ENCODE measurements at regions not wholly inside any gene's neighbourhood (a gene's known extent, or its start where the extent isn't known, plus 50 kb on each side); places are given as distances from the start of the nearest gene placed in this dataset.
"Not testable (repeated sequence)": the region's sequence is repeated elsewhere in the genome, so short reads cannot be mapped to it uniquely, and the experiment has no call there.

DNA sequence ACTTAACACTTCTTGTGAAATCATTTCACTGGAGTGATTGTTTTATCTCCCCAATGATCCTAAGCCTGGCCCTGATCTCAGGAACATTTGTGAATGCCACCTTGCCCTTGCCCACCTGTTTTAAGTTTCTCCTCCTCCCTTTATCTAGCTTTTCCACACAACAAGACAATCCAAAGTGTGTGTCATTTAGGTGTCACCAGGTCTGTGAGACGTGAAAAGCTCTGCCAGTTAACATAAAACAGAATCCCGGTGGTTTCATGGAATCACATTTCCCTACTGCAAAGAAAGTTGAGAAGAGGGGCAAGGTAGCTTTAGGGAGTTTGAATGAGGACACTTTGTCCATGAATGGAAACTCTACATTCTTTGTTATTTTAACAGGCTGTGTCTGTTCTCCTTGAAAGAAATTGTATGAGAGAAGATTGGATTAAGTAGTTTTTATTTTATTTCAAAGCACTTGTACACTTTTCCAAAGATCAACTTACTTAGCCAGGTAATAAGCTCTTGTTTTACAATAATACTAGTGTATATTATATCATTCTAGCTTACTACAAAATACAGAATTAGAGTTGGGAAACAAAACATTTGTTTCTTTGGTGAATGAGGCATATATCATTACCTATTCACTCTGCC, 239.0 kb downstream of the ISL1 start:
- Histone ChIP-seq H3K27ac (ENCODE audit: low read length) (no peak overlapping the region), H3K4me3 (ENCODE audit: low read length) (no peak overlapping the region), H3K4me1 (ENCODE audit: control insufficient read depth, insufficient read depth, low read length) (no peaks in the 10 kb centered on the region), H3K27me3 (ENCODE audit: control insufficient read depth, insufficient read depth) (no peaks in the 10 kb centered on the region), H3K9me3 (ENCODE audit: control insufficient read depth, low read length) (no peaks in the 10 kb centered on the region)
- DNase-seq (no peak), ATAC-seq (no peak)
- intact Hi-C loops (cut with DNase I) = no loop called here
- 36% methylated on average over 2 of the region's 2 CpGs for whole genome bisulfite sequencing

DNA sequence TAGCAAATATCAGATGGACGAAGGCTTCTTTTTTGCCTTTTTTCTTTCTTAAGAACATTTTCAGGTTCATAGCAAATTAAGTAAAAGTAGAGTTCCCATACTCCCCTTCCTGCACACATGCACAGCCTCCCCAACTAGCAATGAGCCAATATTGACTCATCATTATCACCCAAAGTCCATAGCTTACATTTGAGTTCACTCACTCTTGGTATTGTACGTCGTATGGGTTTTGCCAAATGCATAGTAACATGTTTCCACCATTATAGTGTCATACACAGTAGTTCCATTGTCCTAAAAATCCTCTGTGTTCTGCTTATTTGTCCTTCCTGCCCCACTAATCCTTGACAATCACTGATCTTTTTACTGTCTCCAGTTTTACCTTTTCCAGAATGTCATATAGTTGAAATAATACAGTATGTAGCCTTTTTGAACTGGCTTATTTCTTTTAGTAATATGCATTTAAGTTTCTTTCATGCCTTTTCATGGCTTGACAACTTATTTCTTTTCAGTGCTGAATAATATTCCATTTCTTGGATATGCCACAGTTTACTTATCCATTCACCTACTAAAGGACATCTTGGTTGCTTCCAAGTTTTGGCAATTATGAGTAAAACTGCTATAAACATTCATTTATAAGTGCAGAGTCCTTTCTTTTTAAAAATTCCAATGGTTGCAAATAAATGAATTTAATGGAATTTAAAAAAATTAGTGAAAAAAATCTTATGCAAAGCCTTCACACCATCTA, 242.1 kb downstream of the ISL1 start:
- Histone ChIP-seq H3K4me3 (ENCODE audit: low read length) (no peak overlapping the region), H3K4me1 (ENCODE audit: control insufficient read depth, insufficient read depth, low read length) (no peaks in the 10 kb centered on the region), H3K27ac (ENCODE audit: low read length) (no peak overlapping the region), H3K27me3 (ENCODE audit: control insufficient read depth, insufficient read depth) (no peaks in the 10 kb centered on the region), H3K9me3 (ENCODE audit: control insufficient read depth, low read length) (no peaks in the 10 kb centered on the region)
- intact Hi-C loops (cut with DNase I) = no loop called here
- ATAC-seq (no peak), DNase-seq (no peak)
- 86% methylated on average over 3 of the region's 3 CpGs for WGBS

DNA sequence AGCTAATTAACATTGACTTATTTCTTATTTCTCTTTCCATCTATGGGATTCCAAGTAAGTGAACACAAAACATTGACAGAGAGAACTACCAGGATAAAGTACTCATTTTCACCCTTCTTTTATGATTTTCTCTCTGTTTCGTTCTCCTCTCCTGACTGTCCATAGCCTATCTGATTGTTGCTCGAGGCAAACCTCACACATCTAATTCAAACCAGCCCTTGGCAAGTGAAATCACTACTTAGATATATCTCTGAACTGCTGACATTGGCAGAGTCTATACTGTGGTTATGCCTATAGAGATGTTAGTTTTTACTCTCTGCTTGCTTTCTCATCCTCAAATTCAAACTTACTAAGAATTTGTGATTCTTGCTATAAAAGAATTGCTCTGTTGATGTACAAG, 248.8 kb downstream of the ISL1 start:
- intact Hi-C loops (cut with DNase I) = no loop called here
- no peaks in the 10 kb centered on the region for H3K9me3 ChIP-seq (ENCODE audit: control insufficient read depth, low read length)
- ATAC-seq (no peak), DNase-seq (no peak)
- no peak overlapping the region for H3K4me3 ChIP-seq (ENCODE audit: low read length)
- H3K4me1 ChIP-seq (ENCODE audit: control insufficient read depth, insufficient read depth, low read length) = no peaks in the 10 kb centered on the region
- no peak overlapping the region for H3K27ac ChIP-seq (ENCODE audit: low read length)
- no peaks in the 10 kb centered on the region for H3K27me3 ChIP-seq (ENCODE audit: control insufficient read depth, insufficient read depth)
- 45% methylated on average over 2 of the region's 2 CpGs for WGBS

DNA sequence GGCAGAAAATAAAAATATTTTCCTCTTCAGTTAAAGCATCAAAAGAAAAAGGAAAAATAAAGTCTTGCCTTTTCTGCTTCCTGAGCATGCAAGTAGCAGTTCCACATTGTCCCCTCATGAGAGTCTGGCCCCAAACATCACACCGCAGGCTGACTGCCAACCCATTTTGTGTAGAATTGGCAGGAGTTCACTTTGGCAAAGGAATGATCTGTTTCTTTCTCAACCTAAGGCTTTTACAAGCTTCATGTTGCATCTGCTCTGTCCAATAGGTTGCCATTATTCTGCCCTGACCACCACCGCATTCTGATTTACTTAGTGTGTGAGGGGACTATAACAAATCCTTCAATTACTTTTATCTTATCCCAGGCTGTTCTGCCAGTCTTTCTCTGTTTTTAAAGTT, 249.5 kb downstream of the ISL1 start:
- intact Hi-C loops (cut with DNase I) = no loop called here
- WGBS = 49% methylated on average over 2 of the region's 2 CpGs
- no peaks in the 10 kb centered on the region for H3K27me3 ChIP-seq (ENCODE audit: control insufficient read depth, insufficient read depth)
- DNase-seq (peak in 2 of 3 donors; percentile 16 to 24), ATAC-seq (no peak)
- H3K4me3 ChIP-seq (ENCODE audit: low read length) = no peak overlapping the region
- no peak overlapping the region for H3K27ac ChIP-seq (ENCODE audit: low read length)
- no peaks in the 10 kb centered on the region for H3K4me1 ChIP-seq (ENCODE audit: control insufficient read depth, insufficient read depth, low read length)
- H3K9me3 ChIP-seq (ENCODE audit: control insufficient read depth, low read length) = no peaks in the 10 kb centered on the region

DNA sequence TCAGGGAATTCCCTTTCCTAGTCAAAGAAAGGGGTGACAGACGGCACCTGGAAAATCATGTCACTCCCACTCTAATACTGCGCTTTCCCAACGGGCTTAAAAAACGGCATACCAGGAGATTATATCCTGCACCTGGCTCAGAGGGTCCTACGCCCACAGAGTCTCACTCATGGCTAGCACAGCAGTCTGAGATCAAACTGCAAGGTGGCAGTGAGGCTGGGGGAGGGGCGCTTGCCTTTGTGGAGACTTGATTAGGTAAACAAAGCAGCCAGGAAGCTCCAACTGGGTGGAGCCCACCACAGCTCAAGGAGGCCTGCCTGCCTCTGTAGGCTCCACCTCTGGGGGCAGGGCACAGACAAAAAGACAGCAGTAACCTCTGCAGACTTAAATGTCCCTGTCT, 253.7 kb downstream of the ISL1 start:
- H3K27me3 ChIP-seq (ENCODE audit: control insufficient read depth, insufficient read depth); H3K9me3 ChIP-seq (ENCODE audit: control insufficient read depth, low read length); H3K27ac ChIP-seq (ENCODE audit: low read length); H3K4me3 ChIP-seq (ENCODE audit: low read length); ATAC-seq; H3K4me1 ChIP-seq (ENCODE audit: control insufficient read depth, insufficient read depth, low read length); intact Hi-C loops (cut with DNase I): not testable (repeated sequence)
- peak in 1 of 3 donors; percentile 20 for DNase-seq
- 87% methylated on average over 6 of the region's 6 CpGs for WGBS

DNA sequence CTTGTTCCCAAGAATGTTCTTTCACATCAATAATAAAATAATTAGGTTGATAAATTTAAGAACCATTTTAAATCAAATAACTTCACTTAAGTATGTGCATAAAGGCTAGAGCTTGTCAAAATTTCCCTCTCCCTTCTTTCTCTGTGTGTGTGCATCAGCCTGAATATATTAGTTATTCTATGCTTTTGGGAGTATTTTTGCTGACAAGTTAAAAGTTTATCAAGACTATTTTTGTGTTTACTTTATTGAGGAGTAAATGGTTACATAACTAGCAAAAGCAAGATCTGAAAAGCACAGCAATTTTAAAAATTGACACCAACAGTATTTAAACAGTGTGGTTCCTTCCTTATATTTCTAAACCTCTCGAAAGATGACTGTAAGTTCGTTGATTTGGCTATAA, 261.7 kb downstream of the ISL1 start:
- intact Hi-C loops (cut with DNase I) = no loop called here
- no peak for ATAC-seq
- Histone ChIP-seq H3K4me1 (ENCODE audit: control insufficient read depth, insufficient read depth, low read length) (no peaks in the 10 kb centered on the region), H3K4me3 (ENCODE audit: low read length) (no peak overlapping the region), H3K27ac (ENCODE audit: low read length) (no peak overlapping the region), H3K27me3 (ENCODE audit: control insufficient read depth, insufficient read depth) (no peaks in the 10 kb centered on the region), H3K9me3 (ENCODE audit: control insufficient read depth, low read length) (no peaks in the 10 kb centered on the region)
- no peak for DNase-seq
- 39% methylated on average over 2 of the region's 2 CpGs for WGBS

DNA sequence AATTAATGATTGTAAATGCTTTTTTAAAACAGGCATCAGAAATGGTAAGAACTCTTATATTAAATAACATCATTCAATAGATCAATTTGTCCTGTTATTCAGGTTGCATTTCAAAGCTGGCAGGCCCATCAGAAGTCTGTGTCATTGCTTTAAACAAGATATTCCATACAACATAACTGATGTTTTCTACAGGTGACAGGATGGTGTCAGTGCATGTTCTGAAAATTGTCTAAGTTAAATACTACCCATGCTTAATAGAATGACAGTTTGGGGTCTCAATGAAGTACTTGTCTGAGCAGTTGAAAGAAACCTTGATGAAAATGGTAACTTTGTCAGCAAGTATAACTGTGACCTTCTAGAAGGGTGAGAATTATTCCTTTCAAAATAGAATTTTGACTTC, 263.2 kb downstream of the ISL1 start:
- H3K27me3 ChIP-seq (ENCODE audit: control insufficient read depth, insufficient read depth) = no peaks in the 10 kb centered on the region
- no peak for DNase-seq
- H3K9me3 ChIP-seq (ENCODE audit: control insufficient read depth, low read length) = no peaks in the 10 kb centered on the region
- H3K4me3 ChIP-seq (ENCODE audit: low read length) = no peak overlapping the region
- H3K4me1 ChIP-seq (ENCODE audit: control insufficient read depth, insufficient read depth, low read length) = no peaks in the 10 kb centered on the region
- intact Hi-C loops (cut with DNase I) = no loop called here
- H3K27ac ChIP-seq (ENCODE audit: low read length) = no peak overlapping the region
- no peak for ATAC-seq

DNA sequence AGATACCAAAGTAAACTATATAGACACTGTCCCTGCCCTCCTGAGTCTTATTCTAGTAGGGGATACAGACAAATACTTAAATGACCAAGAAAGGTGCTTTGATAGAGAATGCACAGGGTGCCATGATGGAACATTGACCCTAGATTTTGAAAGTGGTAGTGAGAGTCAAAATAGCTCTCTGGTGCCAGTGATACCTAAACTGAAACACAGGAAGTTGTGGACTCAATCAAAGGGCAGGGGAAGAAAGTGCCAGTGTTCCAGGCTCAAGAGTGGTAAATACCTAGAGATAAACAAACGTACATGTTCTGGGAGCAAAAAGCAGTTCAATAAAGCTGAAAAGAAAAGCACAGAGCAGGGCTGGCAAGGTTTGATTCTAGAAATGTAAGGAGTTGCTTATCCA, 267.6 kb downstream of the ISL1 start:
- H3K27ac ChIP-seq (ENCODE audit: low read length) = no peak overlapping the region
- 31% methylated on average over 1 of the region's 1 CpG for WGBS
- DNase-seq (no peak), ATAC-seq (no peak)
- intact Hi-C loops (cut with DNase I) = no loop called here
- no peaks in the 10 kb centered on the region for H3K9me3 ChIP-seq (ENCODE audit: control insufficient read depth, low read length)
- H3K27me3 ChIP-seq (ENCODE audit: control insufficient read depth, insufficient read depth) = no peaks in the 10 kb centered on the region
- H3K4me3 ChIP-seq (ENCODE audit: low read length) = no peak overlapping the region
- H3K4me1 ChIP-seq (ENCODE audit: control insufficient read depth, insufficient read depth, low read length) = no peaks in the 10 kb centered on the region

DNA sequence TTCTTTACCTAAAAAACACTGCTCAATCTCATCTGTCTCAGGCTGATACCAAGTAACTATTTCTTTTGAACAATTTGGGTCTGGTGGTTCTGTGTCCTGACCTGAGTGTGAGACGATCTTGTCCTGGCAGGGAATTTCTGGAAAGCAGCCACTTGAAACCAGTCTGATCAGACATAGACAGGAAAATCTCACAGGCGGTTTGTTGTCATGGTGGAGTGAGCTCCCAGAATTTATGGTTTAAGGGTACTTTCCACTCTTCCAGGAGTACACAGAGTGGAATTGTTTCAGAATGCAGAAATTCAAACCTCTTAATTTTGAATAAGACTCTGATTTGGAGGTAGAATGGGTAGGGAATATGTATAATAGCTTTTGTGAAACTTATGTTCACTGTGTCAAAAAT, 268.2 kb downstream of the ISL1 start:
- intact Hi-C loops (cut with DNase I) = no loop called here
- ATAC-seq (no peak), DNase-seq (no peak)
- Histone ChIP-seq H3K27me3 (ENCODE audit: control insufficient read depth, insufficient read depth) (no peaks in the 10 kb centered on the region), H3K4me1 (ENCODE audit: control insufficient read depth, insufficient read depth, low read length) (no peaks in the 10 kb centered on the region), H3K27ac (ENCODE audit: low read length) (no peak overlapping the region), H3K4me3 (ENCODE audit: low read length) (no peak overlapping the region), H3K9me3 (ENCODE audit: control insufficient read depth, low read length) (no peaks in the 10 kb centered on the region)
- 20% methylated on average over 2 of the region's 2 CpGs for WGBS

DNA sequence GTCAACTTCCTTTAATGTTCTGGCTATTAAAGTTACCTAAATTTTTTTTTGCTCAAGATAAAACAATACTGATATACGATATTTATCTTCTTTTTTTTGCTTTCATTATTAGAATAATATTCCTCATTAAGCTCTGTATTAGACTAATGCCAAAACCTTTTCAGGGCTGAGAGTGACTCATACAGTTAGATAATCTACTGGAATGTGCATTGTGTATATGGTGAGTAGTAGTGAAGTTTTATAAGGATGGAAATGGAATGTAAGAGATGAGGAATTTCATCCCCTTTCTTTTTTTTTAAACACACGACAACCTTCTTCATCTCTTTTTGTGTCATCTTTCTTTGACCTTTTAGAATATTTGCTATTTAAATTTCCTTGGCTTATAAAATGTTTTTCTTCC, 268.6 kb downstream of the ISL1 start:
- no peak overlapping the region for H3K4me3 ChIP-seq (ENCODE audit: low read length)
- DNase-seq (no peak), ATAC-seq (no peak)
- H3K4me1 ChIP-seq (ENCODE audit: control insufficient read depth, insufficient read depth, low read length) = no peaks in the 10 kb centered on the region
- intact Hi-C loops (cut with DNase I) = no loop called here
- WGBS = 36% methylated on average over 2 of the region's 2 CpGs
- no peaks in the 10 kb centered on the region for H3K9me3 ChIP-seq (ENCODE audit: control insufficient read depth, low read length)
- no peak overlapping the region for H3K27ac ChIP-seq (ENCODE audit: low read length)
- no peaks in the 10 kb centered on the region for H3K27me3 ChIP-seq (ENCODE audit: control insufficient read depth, insufficient read depth)

DNA sequence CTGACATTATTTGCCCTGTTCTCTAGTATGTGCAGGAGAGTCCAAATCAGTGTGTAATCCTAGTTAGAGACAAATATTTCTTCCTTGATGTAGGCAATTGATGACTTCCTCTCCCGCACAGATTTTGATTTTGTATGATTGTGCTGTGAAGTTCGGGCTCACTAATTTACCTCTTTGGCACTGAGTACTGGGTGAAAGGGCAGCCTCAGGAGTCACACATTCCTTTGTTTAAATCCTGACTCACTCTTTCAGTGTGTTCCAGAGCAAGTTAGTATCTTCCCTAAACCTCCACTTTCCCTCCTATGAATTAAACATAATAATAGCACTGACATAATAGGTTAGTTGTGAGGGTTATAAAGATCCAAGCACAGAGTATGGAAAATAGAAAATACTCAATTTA, 269.7 kb downstream of the ISL1 start:
- Histone ChIP-seq H3K27me3 (ENCODE audit: control insufficient read depth, insufficient read depth) (no peaks in the 10 kb centered on the region), H3K4me3 (ENCODE audit: low read length) (no peak overlapping the region), H3K4me1 (ENCODE audit: control insufficient read depth, insufficient read depth, low read length) (no peaks in the 10 kb centered on the region), H3K27ac (ENCODE audit: low read length) (no peak overlapping the region), H3K9me3 (ENCODE audit: control insufficient read depth, low read length) (no peaks in the 10 kb centered on the region)
- intact Hi-C loops (cut with DNase I) = no loop called here
- ATAC-seq (no peak), DNase-seq (no peak)
- 76% methylated on average over 2 of the region's 2 CpGs for WGBS

Data from right cardiac atrium (tissue), 5 donors.